ENCODE measurements at regions not wholly inside any gene's neighbourhood (a gene's known extent, or its start where the extent isn't known, plus 50 kb on each side); places are given as distances from the start of the nearest gene placed in this dataset.

- no peak overlapping the region for H3K27ac ChIP-seq (ENCODE audit: low read depth, low read length, poor library complexity, severe bottlenecking)
- intact Hi-C loops (cut with micrococcal nuclease; ENCODE audit: unreplicated experiment) = no loop called here
These were observed 257.8 kb upstream of the LUZP2 start for GRCh38 chr11:24238771-24239645.

GRCh38 chr11:24239930-24240329 is 256.9 kb upstream of the LUZP2 start:
- H3K4me1 ChIP-seq (ENCODE audit: insufficient read depth, low read length, poor library complexity, severe bottlenecking) = no peaks in the 10 kb centered on the region
- H3K9me3 ChIP-seq (ENCODE audit: low read depth, low read length, poor library complexity, severe bottlenecking) = no peaks in the 10 kb centered on the region
- POLR2A ChIA-PET (ENCODE audit: low non-redundant PET) = no interaction called here
- DNase-seq (ENCODE audit: low spot score) = no peak
- H3K27me3 ChIP-seq (replicated peaks; ENCODE audit: insufficient read depth, low read depth, low read length, poor library complexity) = no peaks in the 10 kb centered on the region
- H3K27ac ChIP-seq (ENCODE audit: low read depth, low read length, poor library complexity, severe bottlenecking) = no peak overlapping the region
- intact Hi-C loops (cut with micrococcal nuclease; ENCODE audit: unreplicated experiment) = no loop called here
- no TSS peak for BruUV-seq (replicated peaks)
- TF ChIP-seq, protein P1, sequence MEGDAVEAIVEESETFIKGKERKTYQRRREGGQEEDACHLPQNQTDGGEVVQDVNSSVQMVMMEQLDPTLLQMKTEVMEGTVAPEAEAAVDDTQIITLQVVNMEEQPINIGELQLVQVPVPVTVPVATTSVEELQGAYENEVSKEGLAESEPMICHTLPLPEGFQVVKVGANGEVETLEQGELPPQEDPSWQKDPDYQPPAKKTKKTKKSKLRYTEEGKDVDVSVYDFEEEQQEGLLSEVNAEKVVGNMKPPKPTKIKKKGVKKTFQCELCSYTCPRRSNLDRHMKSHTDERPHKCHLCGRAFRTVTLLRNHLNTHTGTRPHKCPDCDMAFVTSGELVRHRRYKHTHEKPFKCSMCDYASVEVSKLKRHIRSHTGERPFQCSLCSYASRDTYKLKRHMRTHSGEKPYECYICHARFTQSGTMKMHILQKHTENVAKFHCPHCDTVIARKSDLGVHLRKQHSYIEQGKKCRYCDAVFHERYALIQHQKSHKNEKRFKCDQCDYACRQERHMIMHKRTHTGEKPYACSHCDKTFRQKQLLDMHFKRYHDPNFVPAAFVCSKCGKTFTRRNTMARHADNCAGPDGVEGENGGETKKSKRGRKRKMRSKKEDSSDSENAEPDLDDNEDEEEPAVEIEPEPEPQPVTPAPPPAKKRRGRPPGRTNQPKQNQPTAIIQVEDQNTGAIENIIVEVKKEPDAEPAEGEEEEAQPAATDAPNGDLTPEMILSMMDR (conservative IDR thresholded peaks at IDR 0.05; ENCODE audit: low read depth, low read length) = no peak
- TF ChIP-seq EZH2 (IDR thresholded peaks at IDR 0.05; ENCODE audit: borderline replicate concordance, low read depth, low read length, poor library complexity, severe bottlenecking) = no peak
- H3K36me3 ChIP-seq (ENCODE audit: insufficient read depth, low read length, poor library complexity, severe bottlenecking) = no peaks in the 10 kb centered on the region
- CTCF ChIA-PET = no interaction called here
- H3K4me3 ChIP-seq (ENCODE audit: low read depth, low read length, poor library complexity, severe bottlenecking) = no peak overlapping the region

More at GRCh38 chr11:24238771-24239645, 257.8 kb upstream of the LUZP2 start:
- H3K36me3 ChIP-seq (ENCODE audit: insufficient read depth, low read length, poor library complexity, severe bottlenecking) = no peaks in the 10 kb centered on the region
- BruUV-seq (replicated peaks) = no TSS peak
- H3K9me3 ChIP-seq (ENCODE audit: low read depth, low read length, poor library complexity, severe bottlenecking) = no peaks in the 10 kb centered on the region
- TF ChIP-seq, protein P1 (conservative IDR thresholded peaks at IDR 0.05; ENCODE audit: low read depth, low read length) = no peak
- no peak for TF ChIP-seq EZH2 (IDR thresholded peaks at IDR 0.05; ENCODE audit: borderline replicate concordance, low read depth, low read length, poor library complexity, severe bottlenecking)
- CTCF ChIA-PET = no interaction called here
- no peak overlapping the region for H3K4me3 ChIP-seq (ENCODE audit: low read depth, low read length, poor library complexity, severe bottlenecking)
- no peaks in the 10 kb centered on the region for H3K4me1 ChIP-seq (ENCODE audit: insufficient read depth, low read length, poor library complexity, severe bottlenecking)
- DNase-seq (ENCODE audit: low spot score) = no peak
- no peaks in the 10 kb centered on the region for H3K27me3 ChIP-seq (replicated peaks; ENCODE audit: insufficient read depth, low read depth, low read length, poor library complexity)
- POLR2A ChIA-PET (ENCODE audit: low non-redundant PET) = no interaction called here

DNA sequence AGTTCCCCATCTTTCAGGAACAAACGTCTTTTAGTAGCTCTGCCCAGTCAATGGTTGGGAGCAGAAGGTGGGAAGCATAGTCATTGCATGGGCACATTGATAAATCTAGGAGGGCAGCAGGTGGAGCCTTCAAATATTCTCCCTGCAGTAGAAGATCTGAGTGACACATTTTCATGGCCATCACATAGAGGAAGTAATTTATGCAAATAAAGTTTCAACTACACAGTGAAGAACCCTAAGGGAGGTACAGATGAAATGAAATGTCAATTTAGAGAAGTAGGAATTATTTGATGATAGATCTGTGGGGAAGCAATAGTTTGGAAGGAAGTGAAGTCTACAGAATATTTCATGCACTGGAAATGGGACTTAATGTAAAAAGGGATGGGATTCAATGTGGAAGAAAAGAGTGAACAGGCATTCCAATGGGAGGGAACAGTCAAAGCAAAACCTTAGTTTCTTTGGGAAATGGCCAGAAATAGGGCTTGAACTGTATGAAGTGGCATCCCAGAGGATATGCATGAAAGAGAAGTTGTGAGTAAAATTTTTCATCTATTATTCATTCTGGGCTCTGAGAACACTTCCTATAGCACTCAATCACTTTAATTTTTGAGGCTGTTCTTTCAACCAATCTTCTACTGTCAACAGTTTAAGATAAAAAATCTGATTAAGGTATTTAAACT is 256.2 kb upstream of the LUZP2 start:
- Histone ChIP-seq H3K27me3 (replicated peaks; ENCODE audit: insufficient read depth, low read depth, low read length, poor library complexity) (no peaks in the 10 kb centered on the region), H3K4me3 (ENCODE audit: low read depth, low read length, poor library complexity, severe bottlenecking) (no peak overlapping the region), H3K4me1 (ENCODE audit: insufficient read depth, low read length, poor library complexity, severe bottlenecking) (no peaks in the 10 kb centered on the region), H3K36me3 (ENCODE audit: insufficient read depth, low read length, poor library complexity, severe bottlenecking) (no peaks in the 10 kb centered on the region), H3K9me3 (ENCODE audit: low read depth, low read length, poor library complexity, severe bottlenecking) (no peaks in the 10 kb centered on the region), H3K27ac (ENCODE audit: low read depth, low read length, poor library complexity, severe bottlenecking) (no peak overlapping the region)
- no TSS peak for BruUV-seq (replicated peaks)
- POLR2A ChIA-PET (ENCODE audit: low non-redundant PET) = no interaction called here
- CTCF ChIA-PET = no interaction called here
- no peak for TF ChIP-seq EZH2 (IDR thresholded peaks at IDR 0.05; ENCODE audit: borderline replicate concordance, low read depth, low read length, poor library complexity, severe bottlenecking)
- TF ChIP-seq, protein P1 (conservative IDR thresholded peaks at IDR 0.05; ENCODE audit: low read depth, low read length) = no peak
- intact Hi-C loops (cut with micrococcal nuclease; ENCODE audit: unreplicated experiment) = no loop called here
- DNase-seq (ENCODE audit: low spot score) = no peak
